ENCODE measurements at regions not wholly inside any gene's neighbourhood (a gene's known extent, or its start where the extent isn't known, plus 50 kb on each side); places are given as distances from the start of the nearest gene placed in this dataset.

GRCh38 chr10:65314253-65314652 is 1611.6 kb upstream of the LRRTM3 start:
- no peak overlapping the region for H3K27ac ChIP-seq (ENCODE audit: low read depth, low read length)
- no peak overlapping the region for H3K4me3 ChIP-seq (ENCODE audit: low read depth in 1 of 2, low read length in 2 of 2)
- no peaks in the 10 kb centered on the region for H3K9me3 ChIP-seq (ENCODE audit: control insufficient read depth in 1 of 2, low read length in 2 of 2)
- H3K9ac ChIP-seq (ENCODE audit: low read depth in 1 of 2, low read length in 2 of 2): no peak overlapping the region
- H3K4me1 ChIP-seq (ENCODE audit: control insufficient read depth in 1 of 2, insufficient read depth in 2 of 2, low read length in 2 of 2): no peaks in the 10 kb centered on the region
- H3K27me3 ChIP-seq (ENCODE audit: control insufficient read depth in 1 of 2, insufficient read depth in 2 of 2, low read length in 2 of 2): no peaks in the 10 kb centered on the region
- no peaks in the 10 kb centered on the region for H3K36me3 ChIP-seq (ENCODE audit: control insufficient read depth in 1 of 2, insufficient read depth in 2 of 2, low read length in 2 of 2)

GRCh38 chr10:65319493-65319892 is 1606.3 kb upstream of the LRRTM3 start:
- H3K4me1 ChIP-seq (ENCODE audit: control insufficient read depth in 1 of 2, insufficient read depth in 2 of 2, low read length in 2 of 2): no peaks in the 10 kb centered on the region
- H3K9me3 ChIP-seq (ENCODE audit: control insufficient read depth in 1 of 2, low read length in 2 of 2): no peaks in the 10 kb centered on the region
- no peaks in the 10 kb centered on the region for H3K36me3 ChIP-seq (ENCODE audit: control insufficient read depth in 1 of 2, insufficient read depth in 2 of 2, low read length in 2 of 2)
- H3K27me3 ChIP-seq (ENCODE audit: control insufficient read depth in 1 of 2, insufficient read depth in 2 of 2, low read length in 2 of 2): no peaks in the 10 kb centered on the region
- no peak overlapping the region for H3K4me3 ChIP-seq (ENCODE audit: low read depth in 1 of 2, low read length in 2 of 2)
- no peak overlapping the region for H3K27ac ChIP-seq (ENCODE audit: low read depth, low read length)
- no peak overlapping the region for H3K9ac ChIP-seq (ENCODE audit: low read depth in 1 of 2, low read length in 2 of 2)

GRCh38 chr10:65320236-65321026 is 1605.4 kb upstream of the LRRTM3 start:
- H3K36me3 ChIP-seq (ENCODE audit: control insufficient read depth in 1 of 2, insufficient read depth in 2 of 2, low read length in 2 of 2): no peaks in the 10 kb centered on the region
- H3K9me3 ChIP-seq (ENCODE audit: control insufficient read depth in 1 of 2, low read length in 2 of 2): no peaks in the 10 kb centered on the region
- H3K4me1 ChIP-seq (ENCODE audit: control insufficient read depth in 1 of 2, insufficient read depth in 2 of 2, low read length in 2 of 2): no peaks in the 10 kb centered on the region
- no peaks in the 10 kb centered on the region for H3K27me3 ChIP-seq (ENCODE audit: control insufficient read depth in 1 of 2, insufficient read depth in 2 of 2, low read length in 2 of 2)
- H3K27ac ChIP-seq (ENCODE audit: low read depth, low read length): no peak overlapping the region
- no peak overlapping the region for H3K4me3 ChIP-seq (ENCODE audit: low read depth in 1 of 2, low read length in 2 of 2)
- no peak overlapping the region for H3K9ac ChIP-seq (ENCODE audit: low read depth in 1 of 2, low read length in 2 of 2)

GRCh38 chr10:65323802-65324201 is 1602.0 kb upstream of the LRRTM3 start:
- Histone ChIP-seq H3K9me3 (ENCODE audit: control insufficient read depth in 1 of 2, low read length in 2 of 2) (no peaks in the 10 kb centered on the region), H3K27ac (ENCODE audit: low read depth, low read length) (no peak overlapping the region), H3K4me1 (ENCODE audit: control insufficient read depth in 1 of 2, insufficient read depth in 2 of 2, low read length in 2 of 2) (no peaks in the 10 kb centered on the region)

GRCh38 chr10:65325913-65326312 is 1599.9 kb upstream of the LRRTM3 start:
- Histone ChIP-seq H3K27me3 (ENCODE audit: control insufficient read depth in 1 of 2, insufficient read depth in 2 of 2, low read length in 2 of 2) (no peaks in the 10 kb centered on the region), H3K9ac (ENCODE audit: low read depth in 1 of 2, low read length in 2 of 2) (no peak overlapping the region), H3K9me3 (ENCODE audit: control insufficient read depth in 1 of 2, low read length in 2 of 2) (no peaks in the 10 kb centered on the region), H3K27ac (ENCODE audit: low read depth, low read length) (no peak overlapping the region), H3K4me1 (ENCODE audit: control insufficient read depth in 1 of 2, insufficient read depth in 2 of 2, low read length in 2 of 2) (no peaks in the 10 kb centered on the region), H3K36me3 (ENCODE audit: control insufficient read depth in 1 of 2, insufficient read depth in 2 of 2, low read length in 2 of 2) (no peaks in the 10 kb centered on the region), H3K4me3 (ENCODE audit: low read depth in 1 of 2, low read length in 2 of 2) (no peak overlapping the region)

More at GRCh38 chr10:65323802-65324201, 1602.0 kb upstream of the LRRTM3 start:
- H3K27me3 ChIP-seq (ENCODE audit: control insufficient read depth in 1 of 2, insufficient read depth in 2 of 2, low read length in 2 of 2): no peaks in the 10 kb centered on the region
- H3K4me3 ChIP-seq (ENCODE audit: low read depth in 1 of 2, low read length in 2 of 2): no peak overlapping the region
- no peak overlapping the region for H3K9ac ChIP-seq (ENCODE audit: low read depth in 1 of 2, low read length in 2 of 2)
- H3K36me3 ChIP-seq (ENCODE audit: control insufficient read depth in 1 of 2, insufficient read depth in 2 of 2, low read length in 2 of 2): no peaks in the 10 kb centered on the region

- H3K4me3 ChIP-seq (ENCODE audit: low read depth in 1 of 2, low read length in 2 of 2): no peak overlapping the region
- H3K27ac ChIP-seq (ENCODE audit: low read depth, low read length): no peak overlapping the region
- no peak overlapping the region for H3K9ac ChIP-seq (ENCODE audit: low read depth in 1 of 2, low read length in 2 of 2)
- H3K36me3 ChIP-seq (ENCODE audit: control insufficient read depth in 1 of 2, insufficient read depth in 2 of 2, low read length in 2 of 2): no peaks in the 10 kb centered on the region
- H3K9me3 ChIP-seq (ENCODE audit: control insufficient read depth in 1 of 2, low read length in 2 of 2): no peaks in the 10 kb centered on the region
- H3K4me1 ChIP-seq (ENCODE audit: control insufficient read depth in 1 of 2, insufficient read depth in 2 of 2, low read length in 2 of 2): no peaks in the 10 kb centered on the region
- no peaks in the 10 kb centered on the region for H3K27me3 ChIP-seq (ENCODE audit: control insufficient read depth in 1 of 2, insufficient read depth in 2 of 2, low read length in 2 of 2)
Observed at GRCh38 chr10:65328486-65328885, 1597.3 kb upstream of the LRRTM3 start.

- no peaks in the 10 kb centered on the region for H3K4me1 ChIP-seq (ENCODE audit: control insufficient read depth in 1 of 2, insufficient read depth in 2 of 2, low read length in 2 of 2)
- H3K27me3 ChIP-seq (ENCODE audit: control insufficient read depth in 1 of 2, insufficient read depth in 2 of 2, low read length in 2 of 2): no peaks in the 10 kb centered on the region
- H3K4me3 ChIP-seq (ENCODE audit: low read depth in 1 of 2, low read length in 2 of 2): no peak overlapping the region
- H3K27ac ChIP-seq (ENCODE audit: low read depth, low read length): no peak overlapping the region
- H3K9ac ChIP-seq (ENCODE audit: low read depth in 1 of 2, low read length in 2 of 2): no peak overlapping the region
- H3K36me3 ChIP-seq (ENCODE audit: control insufficient read depth in 1 of 2, insufficient read depth in 2 of 2, low read length in 2 of 2): no peaks in the 10 kb centered on the region
- no peaks in the 10 kb centered on the region for H3K9me3 ChIP-seq (ENCODE audit: control insufficient read depth in 1 of 2, low read length in 2 of 2)
Observed at GRCh38 chr10:65335311-65335710, 1590.5 kb upstream of the LRRTM3 start.

- H3K27me3 ChIP-seq (ENCODE audit: control insufficient read depth in 1 of 2, insufficient read depth in 2 of 2, low read length in 2 of 2): no peaks in the 10 kb centered on the region
- H3K36me3 ChIP-seq (ENCODE audit: control insufficient read depth in 1 of 2, insufficient read depth in 2 of 2, low read length in 2 of 2): no peaks in the 10 kb centered on the region
- no peak overlapping the region for H3K9ac ChIP-seq (ENCODE audit: low read depth in 1 of 2, low read length in 2 of 2)
- no peak overlapping the region for H3K4me3 ChIP-seq (ENCODE audit: low read depth in 1 of 2, low read length in 2 of 2)
- H3K4me1 ChIP-seq (ENCODE audit: control insufficient read depth in 1 of 2, insufficient read depth in 2 of 2, low read length in 2 of 2): no peaks in the 10 kb centered on the region
- H3K27ac ChIP-seq (ENCODE audit: low read depth, low read length): no peak overlapping the region
- no peaks in the 10 kb centered on the region for H3K9me3 ChIP-seq (ENCODE audit: control insufficient read depth in 1 of 2, low read length in 2 of 2)
Observed at GRCh38 chr10:65340340-65340739, 1585.5 kb upstream of the LRRTM3 start.

GRCh38 chr10:65341323-65341925 is 1584.4 kb upstream of the LRRTM3 start:
- no peaks in the 10 kb centered on the region for H3K9me3 ChIP-seq (ENCODE audit: control insufficient read depth in 1 of 2, low read length in 2 of 2)
- no peak overlapping the region for H3K27ac ChIP-seq (ENCODE audit: low read depth, low read length)

GRCh38 chr10:65342245-65342644 is 1583.6 kb upstream of the LRRTM3 start:
- no peak overlapping the region for H3K9ac ChIP-seq (ENCODE audit: low read depth in 1 of 2, low read length in 2 of 2)
- H3K4me3 ChIP-seq (ENCODE audit: low read depth in 1 of 2, low read length in 2 of 2): no peak overlapping the region
- no peaks in the 10 kb centered on the region for H3K4me1 ChIP-seq (ENCODE audit: control insufficient read depth in 1 of 2, insufficient read depth in 2 of 2, low read length in 2 of 2)
- H3K27ac ChIP-seq (ENCODE audit: low read depth, low read length): no peak overlapping the region
- no peaks in the 10 kb centered on the region for H3K27me3 ChIP-seq (ENCODE audit: control insufficient read depth in 1 of 2, insufficient read depth in 2 of 2, low read length in 2 of 2)
- no peaks in the 10 kb centered on the region for H3K36me3 ChIP-seq (ENCODE audit: control insufficient read depth in 1 of 2, insufficient read depth in 2 of 2, low read length in 2 of 2)
- H3K9me3 ChIP-seq (ENCODE audit: control insufficient read depth in 1 of 2, low read length in 2 of 2): no peaks in the 10 kb centered on the region

More at GRCh38 chr10:65341323-65341925, 1584.4 kb upstream of the LRRTM3 start:
- H3K4me3 ChIP-seq (ENCODE audit: low read depth in 1 of 2, low read length in 2 of 2): no peak overlapping the region
- H3K27me3 ChIP-seq (ENCODE audit: control insufficient read depth in 1 of 2, insufficient read depth in 2 of 2, low read length in 2 of 2): no peaks in the 10 kb centered on the region
- H3K4me1 ChIP-seq (ENCODE audit: control insufficient read depth in 1 of 2, insufficient read depth in 2 of 2, low read length in 2 of 2): no peaks in the 10 kb centered on the region
- H3K9ac ChIP-seq (ENCODE audit: low read depth in 1 of 2, low read length in 2 of 2): no peak overlapping the region
- no peaks in the 10 kb centered on the region for H3K36me3 ChIP-seq (ENCODE audit: control insufficient read depth in 1 of 2, insufficient read depth in 2 of 2, low read length in 2 of 2)
